ENCODE measurements at regions not wholly inside any gene's neighbourhood (a gene's known extent, or its start where the extent isn't known, plus 50 kb on each side); places are given as distances from the start of the nearest gene placed in this dataset.

DNA sequence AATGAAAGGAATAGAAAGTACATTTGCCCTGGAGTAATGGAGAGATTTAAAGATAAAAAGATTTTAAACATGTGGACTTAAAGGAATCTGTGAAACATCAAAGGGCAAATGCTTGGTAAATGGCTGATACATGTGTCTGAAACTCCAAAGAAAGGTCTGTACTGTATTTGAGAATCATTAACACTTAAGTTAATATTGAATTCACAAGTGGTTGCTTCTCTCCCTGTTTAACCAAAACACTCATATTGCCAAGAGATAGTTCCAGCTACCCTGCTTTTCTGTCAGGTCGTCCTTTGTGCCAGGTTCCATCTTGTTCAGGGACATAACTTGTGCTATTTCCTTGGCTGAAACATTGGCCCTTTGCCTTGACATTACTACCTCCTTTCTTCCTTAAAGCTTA lies 171.3 kb upstream of the HS3ST5 start:
- no peak for DNase-seq

DNA sequence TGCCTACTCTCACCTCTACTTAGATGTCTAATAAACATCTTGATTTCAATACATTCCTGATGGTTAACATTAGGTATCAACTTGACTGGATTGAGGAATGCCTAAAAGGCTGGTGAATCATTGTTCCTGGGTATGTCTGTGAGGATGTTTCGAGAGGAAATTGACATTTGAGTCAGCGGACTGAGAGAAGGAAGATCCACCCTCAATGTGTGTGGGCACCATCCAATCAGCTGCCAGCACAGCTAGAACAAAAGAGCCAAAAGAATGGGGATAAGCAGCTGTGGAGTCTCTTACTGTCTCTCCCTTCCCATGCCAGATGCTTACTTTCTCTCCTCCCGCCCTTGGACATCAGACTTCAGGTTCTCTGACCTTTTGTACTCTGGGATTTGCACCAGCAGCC lies 128.6 kb upstream of the HS3ST5 start:
- DNase-seq = no peak

GRCh38 chr6:114467931-114468330 lies 125.1 kb upstream of the HS3ST5 start:
- DNase-seq = no peak

GRCh38 chr6:114465511-114465910 lies 122.7 kb upstream of the HS3ST5 start:
- DNase-seq = no peak

GRCh38 chr6:114453737-114454276 lies 111.0 kb upstream of the HS3ST5 start:
- DNase-seq = no peak

DNA sequence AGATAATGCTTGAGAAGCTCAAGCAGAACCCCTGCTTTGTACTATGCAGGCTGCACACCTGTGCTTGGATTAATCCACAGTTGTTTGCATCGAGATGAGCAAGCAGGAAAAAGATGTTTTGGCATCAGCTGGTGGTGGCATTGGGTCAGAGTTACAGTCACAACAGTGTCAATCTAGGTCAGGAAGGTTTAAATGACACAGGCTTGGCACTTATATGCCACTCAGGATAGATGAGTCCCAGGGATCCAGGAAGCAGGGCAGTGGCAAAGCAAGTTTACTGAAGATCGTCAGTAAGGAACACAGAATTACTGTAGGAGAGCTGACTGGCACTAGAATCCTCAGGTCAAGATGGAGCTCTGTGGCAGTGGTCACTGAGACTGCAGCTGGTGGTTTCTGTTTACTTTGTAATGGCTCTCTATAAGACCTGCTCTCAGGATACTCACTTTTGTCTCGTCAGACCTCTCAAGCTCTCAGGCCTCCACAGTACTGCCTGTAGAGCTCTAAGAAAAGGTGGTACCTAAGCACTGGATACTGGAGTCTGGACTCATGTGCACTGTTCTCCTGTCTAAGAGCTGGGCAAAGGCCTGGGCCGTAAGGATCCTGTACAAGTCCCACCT lies 110.1 kb upstream of the HS3ST5 start:
- DNase-seq = no peak

GRCh38 chr6:114450631-114451030 lies 107.8 kb upstream of the HS3ST5 start:
- no peak for DNase-seq

- DNase-seq = no peak
Measured at GRCh38 chr6:114449659-114450058, 106.8 kb upstream of the HS3ST5 start.

DNA sequence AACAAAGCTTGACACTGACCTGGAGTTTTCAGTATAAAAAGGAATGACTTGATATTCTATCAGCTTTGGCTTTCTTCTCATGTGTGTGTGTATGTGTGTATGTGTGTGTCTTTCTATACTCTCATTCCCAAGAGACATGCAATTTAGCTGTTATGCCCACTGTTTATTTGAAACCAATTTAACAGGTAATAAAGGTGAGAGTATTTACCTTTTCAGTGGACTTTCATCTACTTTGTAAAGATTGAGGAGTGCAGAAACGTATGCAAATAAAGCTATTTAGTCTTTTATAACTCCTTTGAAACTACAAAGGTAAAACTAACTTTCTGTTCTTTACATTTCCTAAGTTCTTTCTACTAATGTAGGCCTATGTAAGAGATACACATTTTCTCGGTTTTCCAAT lies 103.5 kb upstream of the HS3ST5 start:
- DNase-seq = no peak

DNA sequence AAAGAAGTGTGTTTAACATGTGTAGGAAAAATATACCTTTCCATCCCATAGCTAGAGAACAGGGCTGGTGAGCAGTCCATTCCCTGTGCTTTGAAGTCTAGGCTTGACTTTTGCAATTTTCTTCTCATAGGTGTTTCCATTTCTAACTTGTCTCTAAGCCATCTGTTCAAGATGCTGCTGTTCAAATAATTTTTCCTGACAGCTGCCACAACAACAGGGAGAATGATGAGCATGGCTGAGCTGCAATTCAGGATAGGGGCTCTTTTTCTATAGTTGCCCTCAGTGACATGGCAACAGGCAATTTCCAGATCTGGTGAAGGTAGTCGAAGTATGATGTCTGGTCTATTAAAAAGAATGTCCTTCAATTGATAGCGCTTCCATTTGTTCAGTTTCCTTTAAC lies 103.0 kb upstream of the HS3ST5 start:
- no peak for DNase-seq

DNA sequence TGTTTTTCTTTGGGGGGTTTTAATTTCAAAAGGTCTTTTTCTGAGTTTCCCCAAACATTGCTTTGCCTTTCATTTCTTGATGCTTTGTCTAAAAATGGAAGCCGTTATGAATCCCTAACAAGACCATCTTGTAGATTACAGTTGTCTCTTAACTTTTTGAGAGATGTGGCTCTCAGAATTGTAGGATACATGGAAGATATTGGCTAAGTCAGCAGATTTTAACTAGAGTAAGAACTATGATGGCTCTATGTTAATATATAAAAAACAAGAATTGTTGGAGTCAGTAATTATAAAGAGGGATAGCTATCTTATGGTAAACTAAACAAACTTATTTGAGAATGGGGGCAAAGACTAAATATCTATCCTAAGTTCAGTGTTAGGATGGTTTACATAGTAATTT lies 96.6 kb upstream of the HS3ST5 start:
- no peak for DNase-seq

GRCh38 chr6:114437235-114437634 lies 94.4 kb upstream of the HS3ST5 start:
- DNase-seq = no peak

GRCh38 chr6:114436691-114437090 lies 93.9 kb upstream of the HS3ST5 start:
- DNase-seq = no peak

- DNase-seq = no peak
Measured at GRCh38 chr6:114435985-114436384, 93.2 kb upstream of the HS3ST5 start.

- DNase-seq = no peak
Measured at GRCh38 chr6:114432400-114432799, 89.6 kb upstream of the HS3ST5 start.

DNA sequence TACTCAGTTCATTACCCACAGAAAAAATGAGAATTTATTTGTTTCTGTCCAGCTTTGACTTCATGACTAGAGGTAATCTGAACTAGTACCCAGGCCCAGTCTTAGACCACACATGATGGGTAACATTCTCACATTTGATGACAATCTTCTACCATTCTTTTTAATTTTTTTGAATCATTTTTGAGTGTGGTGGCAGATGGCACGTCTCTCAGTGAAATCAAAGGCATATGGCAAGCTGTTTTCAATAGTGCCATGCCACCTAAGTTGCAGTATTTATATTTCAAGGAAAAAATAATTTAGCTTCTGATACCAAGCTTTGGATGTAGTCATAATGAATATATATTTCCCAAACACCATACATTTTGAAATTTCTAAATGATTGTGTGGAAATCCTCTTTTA lies 88.8 kb upstream of the HS3ST5 start:
- no peak for DNase-seq

- DNase-seq = no peak
Measured at GRCh38 chr6:114430534-114431124, 87.8 kb upstream of the HS3ST5 start.

- DNase-seq = no peak
Measured at GRCh38 chr6:114428341-114428740, 85.5 kb upstream of the HS3ST5 start.

- no peak for DNase-seq
Measured at GRCh38 chr6:114421199-114421598, 78.4 kb upstream of the HS3ST5 start.

- DNase-seq = no peak
Measured at GRCh38 chr6:114419175-114419574, 76.4 kb upstream of the HS3ST5 start.

DNA sequence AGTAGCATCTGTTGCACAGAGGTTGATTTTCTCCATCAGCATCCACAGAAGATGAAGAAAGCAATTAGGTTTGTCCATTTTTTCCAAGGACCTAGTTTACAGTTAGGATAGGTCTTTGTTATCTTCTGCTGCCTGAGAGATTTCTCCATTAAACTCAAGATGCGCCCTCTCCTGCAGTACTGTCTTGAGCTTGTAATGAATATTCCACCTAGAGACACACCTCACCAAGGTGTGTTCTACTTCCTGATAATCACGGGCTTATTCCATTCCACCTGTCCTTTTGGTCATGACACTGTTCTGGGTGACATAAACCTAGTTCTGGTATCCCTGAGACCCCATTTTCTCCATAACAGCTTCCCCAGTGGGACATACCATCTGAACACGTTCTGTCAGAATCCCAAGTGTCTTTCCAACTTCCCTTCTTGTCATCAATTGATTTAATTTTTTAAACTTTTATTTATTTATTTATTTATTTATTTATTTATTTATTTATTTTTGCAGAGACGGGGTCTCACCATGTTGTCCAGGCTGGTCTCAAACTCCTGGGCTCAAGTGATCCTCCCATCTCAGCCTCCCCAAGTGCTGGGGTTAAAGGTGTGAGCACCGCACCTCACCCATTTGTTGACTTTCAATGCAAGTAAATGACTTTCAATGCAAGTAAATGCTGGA lies 75.6 kb upstream of the HS3ST5 start:
- DNase-seq = no peak

- no peak for DNase-seq
Measured at GRCh38 chr6:114407426-114408035, 64.7 kb upstream of the HS3ST5 start.

DNA sequence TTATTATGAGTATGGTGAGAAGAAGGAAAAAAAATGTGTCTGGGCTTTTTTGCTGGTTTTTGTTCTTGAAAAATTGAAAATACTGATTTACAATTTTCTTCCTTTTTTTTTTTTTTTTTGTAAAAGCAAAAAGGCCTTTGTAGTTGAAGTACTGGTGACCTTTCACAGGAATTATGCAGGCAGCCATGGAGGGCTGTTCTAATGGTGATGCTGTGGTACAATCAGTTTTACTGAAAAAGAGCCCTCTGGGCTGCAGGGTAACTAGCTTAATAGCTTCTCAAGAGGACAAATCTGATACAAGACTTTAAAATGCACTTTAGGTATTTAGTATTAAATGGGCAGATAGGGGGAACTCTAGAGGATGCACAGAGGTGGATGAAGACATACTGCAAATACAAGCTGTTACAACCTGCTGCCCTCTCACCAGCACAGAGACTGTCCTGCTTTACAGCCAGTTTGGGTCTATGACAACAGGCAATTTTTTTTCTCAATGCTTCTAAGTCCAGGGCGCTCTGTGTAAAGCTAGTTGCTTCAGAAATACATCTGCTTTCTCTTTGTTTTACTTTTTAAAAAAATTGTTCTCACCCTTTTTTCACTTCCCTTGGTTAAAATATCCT lies 61.6 kb upstream of the HS3ST5 start:
- DNase-seq = no peak

DNA sequence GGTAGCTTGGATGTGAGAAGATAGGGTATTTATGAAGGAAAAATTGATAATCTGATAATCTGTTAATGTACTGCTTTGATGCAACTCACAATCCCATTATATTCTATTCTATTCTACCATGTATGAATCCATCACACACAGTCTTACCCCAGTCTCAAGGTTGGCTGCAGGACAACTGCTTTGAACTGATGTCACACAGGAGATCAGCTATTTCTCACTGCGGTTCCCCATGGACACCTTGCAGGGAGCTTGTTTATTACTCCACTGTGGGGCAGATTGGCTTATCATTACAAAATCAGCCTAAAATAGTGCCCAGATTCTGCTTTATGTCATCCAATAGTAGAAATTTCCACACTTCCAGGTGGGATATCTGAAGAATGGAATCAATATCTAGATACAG lies 61.0 kb upstream of the HS3ST5 start:
- DNase-seq = no peak
